HG02588 (cell line): ENCODE measurements at regions not wholly inside any gene's neighbourhood (a gene's known extent, or its start where the extent isn't known, plus 50 kb on each side); places are given as distances from the start of the nearest gene placed in this dataset.
"Not testable (repeated sequence)": the region's sequence is repeated elsewhere in the genome, so short reads cannot be mapped to it uniquely, and the experiment has no call there.

ENCODE experiments used
- ATAC-seq: cut with Tn5 transposase; IDR thresholded peaks from one replicate; pipeline ENCODE4 v1.9.1; 2021; ENCODE audit warnings: mild to moderate bottlenecking, moderate library complexity; ENCODE audit not compliant: unreplicated experiment

GRCh38 chr7:138309186-138309585 is 150.9 kb upstream of the TRIM24 start:
- ATAC-seq = no peak

GRCh38 chr7:138313829-138314178 is 146.3 kb upstream of the TRIM24 start:
- no peak for ATAC-seq

- ATAC-seq = peak; percentile 91
Observed at GRCh38 chr7:138316421-138317043, 143.5 kb upstream of the TRIM24 start.

GRCh38 chr7:138317044-138317596 is 142.9 kb upstream of the TRIM24 start:
- ATAC-seq = no peak

GRCh38 chr7:138324941-138325340 is 135.1 kb upstream of the TRIM24 start:
- ATAC-seq = no peak

- ATAC-seq = no peak
Observed at GRCh38 chr7:138325434-138325833, 134.6 kb upstream of the TRIM24 start.

- no peak for ATAC-seq
Observed at GRCh38 chr7:138328215-138328614, 131.8 kb upstream of the TRIM24 start.

GRCh38 chr7:138332850-138333249 is 127.2 kb upstream of the TRIM24 start:
- not testable (repeated sequence) for ATAC-seq

- ATAC-seq = no peak
Observed at GRCh38 chr7:138338361-138338760, 121.7 kb upstream of the TRIM24 start.

GRCh38 chr7:138339229-138339628 is 120.8 kb upstream of the TRIM24 start:
- ATAC-seq = not testable (repeated sequence)

GRCh38 chr7:138342990-138343389 is 117.1 kb upstream of the TRIM24 start:
- ATAC-seq = no peak

- no peak for ATAC-seq
Observed at GRCh38 chr7:138345567-138345966, 114.5 kb upstream of the TRIM24 start.

GRCh38 chr7:138346975-138347374 is 113.1 kb upstream of the TRIM24 start:
- no peak for ATAC-seq

GRCh38 chr7:138349841-138350700 is 110.0 kb upstream of the TRIM24 start:
- no peak for ATAC-seq

GRCh38 chr7:138350701-138351357 is 109.2 kb upstream of the TRIM24 start:
- no peak for ATAC-seq

GRCh38 chr7:138352570-138353461 is 107.2 kb upstream of the TRIM24 start:
- no peak for ATAC-seq

- no peak for ATAC-seq
Observed at GRCh38 chr7:138354066-138354465, 106.0 kb upstream of the TRIM24 start.

GRCh38 chr7:138355254-138355653 is 104.8 kb upstream of the TRIM24 start:
- no peak for ATAC-seq

- no peak for ATAC-seq
Observed at GRCh38 chr7:138358850-138359341, 101.2 kb upstream of the TRIM24 start.

- ATAC-seq = no peak
Observed at GRCh38 chr7:138359870-138360559, 100.0 kb upstream of the TRIM24 start.
